Testis (tissue), 2 donors: ENCODE measurements at regions not wholly inside any gene's neighbourhood (a gene's known extent, or its start where the extent isn't known, plus 50 kb on each side); places are given as distances from the start of the nearest gene placed in this dataset.

ENCODE experiments used
- POLR2A ChIP-seq: fragments of 450-650 bp; IDR thresholded peaks from one replicate; pipeline ENCODE4 v1.6.1; 2017; ENCODE audit warnings: antibody characterized with exemption, mild to moderate bottlenecking, moderate library complexity
- TF ChIP-seq, protein P1 (sequence below), 3 experiments: fragments of 450-650 bp in 2 of 3; fragments of 200-600 bp in 1 of 3; sonication (generic) in 1 of 3; IDR thresholded peaks; one replicate each; pipeline ENCODE4 v1.5.1; 2016 to 2019; ENCODE audit warnings: antibody characterized with exemption in 3 of 3, mild to moderate bottlenecking in 2 of 3, moderate library complexity in 1 of 3

GRCh38 chr11:23569547-23569946 lies 709.3 kb upstream of the CCDC179 start:
- TF ChIP-seq, protein P1, sequence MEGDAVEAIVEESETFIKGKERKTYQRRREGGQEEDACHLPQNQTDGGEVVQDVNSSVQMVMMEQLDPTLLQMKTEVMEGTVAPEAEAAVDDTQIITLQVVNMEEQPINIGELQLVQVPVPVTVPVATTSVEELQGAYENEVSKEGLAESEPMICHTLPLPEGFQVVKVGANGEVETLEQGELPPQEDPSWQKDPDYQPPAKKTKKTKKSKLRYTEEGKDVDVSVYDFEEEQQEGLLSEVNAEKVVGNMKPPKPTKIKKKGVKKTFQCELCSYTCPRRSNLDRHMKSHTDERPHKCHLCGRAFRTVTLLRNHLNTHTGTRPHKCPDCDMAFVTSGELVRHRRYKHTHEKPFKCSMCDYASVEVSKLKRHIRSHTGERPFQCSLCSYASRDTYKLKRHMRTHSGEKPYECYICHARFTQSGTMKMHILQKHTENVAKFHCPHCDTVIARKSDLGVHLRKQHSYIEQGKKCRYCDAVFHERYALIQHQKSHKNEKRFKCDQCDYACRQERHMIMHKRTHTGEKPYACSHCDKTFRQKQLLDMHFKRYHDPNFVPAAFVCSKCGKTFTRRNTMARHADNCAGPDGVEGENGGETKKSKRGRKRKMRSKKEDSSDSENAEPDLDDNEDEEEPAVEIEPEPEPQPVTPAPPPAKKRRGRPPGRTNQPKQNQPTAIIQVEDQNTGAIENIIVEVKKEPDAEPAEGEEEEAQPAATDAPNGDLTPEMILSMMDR (IDR thresholded peaks at IDR 0.05) = no peak
- TF ChIP-seq POLR2A = no peak
